Neural cell (in vitro differentiated cells): ENCODE measurements at regions not wholly inside any gene's neighbourhood (a gene's known extent, or its start where the extent isn't known, plus 50 kb on each side); places are given as distances from the start of the nearest gene placed in this dataset.
A peak's percentile ranks its signal among the peaks of the same experiment; 100 is the strongest.

Experiments used
- H2AFZ ChIP-seq: fragments of 200-600, 300-800 bp; sonication (generic), shearing (Covaris generic); 2 replicates; pipeline ENCODE4 v1.6.0; 2014; ENCODE audit warnings: low read depth, mild to moderate bottlenecking, antibody characterized with exemption, low read length, moderate library complexity
- H3F3A ChIP-seq: fragments of 200-600 bp; shearing (Covaris generic); 2 replicates; pipeline ENCODE4 v1.6.1; 2016; ENCODE audit warnings: mild to moderate bottlenecking, moderate library complexity, mixed read lengths, antibody characterized with exemption, low read length; ENCODE audit not compliant: insufficient read depth, poor library complexity, severe bottlenecking
- H3K27ac ChIP-seq: fragments of 200-600, 300-800 bp; sonication (generic), shearing (Covaris generic); 2 replicates; pipeline ENCODE4 v1.5.1; 2014; ENCODE audit warnings: mild to moderate bottlenecking, low read length, moderate library complexity
- H3K27me3 ChIP-seq: fragments of 300-800, 200-600 bp; sonication (generic), shearing (Covaris generic); 2 replicates; pipeline ENCODE4 v1.6.0; 2014; ENCODE audit warnings: mild to moderate bottlenecking, low read depth, low read length, moderate library complexity; ENCODE audit not compliant: insufficient read depth
- H3K36me3 ChIP-seq: fragments of 300-800, 200-600 bp; sonication (generic), shearing (Covaris generic); 2 replicates; pipeline ENCODE4 v1.5.1; 2014; ENCODE audit warnings: mild to moderate bottlenecking, antibody characterized with exemption, low read length, moderate library complexity; ENCODE audit not compliant: insufficient read depth
- H3K4me2 ChIP-seq: fragments of 300-800, 200-600 bp; sonication (generic), shearing (Covaris generic); 2 replicates; pipeline ENCODE4 v1.6.0; 2014; ENCODE audit warnings: mild to moderate bottlenecking, low read length
- H3K4me3 ChIP-seq: fragments of 300-800, 200-600 bp; sonication (generic), shearing (Covaris generic); 2 replicates; pipeline ENCODE4 v1.5.1; 2014; ENCODE audit warnings: mild to moderate bottlenecking, low read length, moderate library complexity
- H3K79me2 ChIP-seq: fragments of 200-600 bp; shearing (Covaris generic); replicated peaks from 2 replicates; pipeline ENCODE4 v1.6.0; 2014; ENCODE audit warnings: mild to moderate bottlenecking, low read length, moderate library complexity; ENCODE audit not compliant: insufficient read depth
- H3K9ac ChIP-seq: fragments of 300-800, 200-600 bp; sonication (generic), shearing (Covaris generic); 2 replicates; pipeline ENCODE4 v1.6.1; 2016; ENCODE audit warnings: mild to moderate bottlenecking, low read length, mixed read lengths
- H3K9me2 ChIP-seq: fragments of 200-600 bp; shearing (Covaris generic); 2 replicates; pipeline ENCODE4 v1.6.1; 2016; ENCODE audit warnings: mild to moderate bottlenecking, low read length, mixed read lengths; ENCODE audit not compliant: insufficient read depth
- H3K9me3 ChIP-seq: fragments of 200-600, 300-800 bp; sonication (generic), shearing (Covaris generic); 2 replicates; pipeline ENCODE4 v1.6.1; 2016; ENCODE audit warnings: mild to moderate bottlenecking, mixed run types, low read length, moderate library complexity, mixed read lengths
- H4K20me1 ChIP-seq: fragments of 200-600 bp; shearing (Covaris generic); 2 replicates; pipeline ENCODE4 v1.6.1; 2016; ENCODE audit warnings: mild to moderate bottlenecking, mixed run types; ENCODE audit not compliant: insufficient read depth
- EP300 ChIP-seq: fragments of 450-650 bp; conservative IDR thresholded peaks from 2 replicates; pipeline ENCODE4 v1.6.1; 2014; ENCODE audit warnings: antibody characterized with exemption, mild to moderate bottlenecking, moderate library complexity; ENCODE audit not compliant: poor library complexity, severe bottlenecking
- EZH2 ChIP-seq: fragments of 200-600, 300-800 bp; shearing (Covaris generic), sonication (generic); IDR thresholded peaks from 2 replicates; pipeline ENCODE4 v1.6.1; 2014; ENCODE audit warnings: antibody characterized with exemption, low read length, borderline replicate concordance, mild to moderate bottlenecking; ENCODE audit not compliant: insufficient read depth, poor library complexity, severe bottlenecking
- MXI1 ChIP-seq: fragments of 450-650 bp; conservative IDR thresholded peaks from 2 replicates; pipeline ENCODE4 v1.6.1; 2014; ENCODE audit warnings: antibody characterized with exemption, mild to moderate bottlenecking; ENCODE audit not compliant: poor library complexity, severe bottlenecking
- POLR2AphosphoS5 ChIP-seq: IDR thresholded peaks from 2 replicates; pipeline ENCODE4 v1.6.1; 2012
- RAD21 ChIP-seq: fragments of 450-650 bp; conservative IDR thresholded peaks from 2 replicates; pipeline ENCODE4 v1.6.1; 2014; ENCODE audit warnings: antibody characterized with exemption, mild to moderate bottlenecking, moderate library complexity
- REST ChIP-seq: IDR thresholded peaks from 2 replicates; pipeline ENCODE4 v1.6.1; 2012; ENCODE audit warnings: borderline replicate concordance
- SMC3 ChIP-seq: fragments of 450-650 bp; conservative IDR thresholded peaks from 2 replicates; pipeline ENCODE4 v1.6.1; 2014; ENCODE audit warnings: antibody characterized with exemption, mild to moderate bottlenecking, moderate library complexity; ENCODE audit not compliant: poor library complexity
- TAF1 ChIP-seq: IDR thresholded peaks from 2 replicates; pipeline ENCODE4 v1.6.1; 2012; ENCODE audit warnings: low read depth
- TF ChIP-seq, protein P1 (sequence below): fragments of 450-650 bp; IDR thresholded peaks from 2 replicates; pipeline ENCODE4 v1.5.1; 2014; ENCODE audit warnings: antibody characterized with exemption, mild to moderate bottlenecking, moderate library complexity; ENCODE audit not compliant: poor library complexity, severe bottlenecking

- Histone ChIP-seq H3K27me3 (peaks cover 5% of the 10 kb centered on the region), H3K79me2 (no peaks in the 10 kb centered on the region), H3K9me2 (no peaks in the 10 kb centered on the region), H3K9me3 (no peaks in the 10 kb centered on the region), H3K4me3 (no peak overlapping the region), H3F3A (no peaks in the 10 kb centered on the region), H3K9ac (no peak overlapping the region), H3K36me3 (no peaks in the 10 kb centered on the region), H3K4me2 (no peak overlapping the region), H4K20me1 (no peaks in the 10 kb centered on the region), H2AFZ (no peak overlapping the region), H3K27ac (no peak overlapping the region)
- no peak for TF ChIP-seq TAF1
- TF ChIP-seq MXI1: no peak
- no peak for TF ChIP-seq EZH2
- TF ChIP-seq SMC3: peak; percentile 84
- TF ChIP-seq EP300: no peak
- TF ChIP-seq, protein P1, sequence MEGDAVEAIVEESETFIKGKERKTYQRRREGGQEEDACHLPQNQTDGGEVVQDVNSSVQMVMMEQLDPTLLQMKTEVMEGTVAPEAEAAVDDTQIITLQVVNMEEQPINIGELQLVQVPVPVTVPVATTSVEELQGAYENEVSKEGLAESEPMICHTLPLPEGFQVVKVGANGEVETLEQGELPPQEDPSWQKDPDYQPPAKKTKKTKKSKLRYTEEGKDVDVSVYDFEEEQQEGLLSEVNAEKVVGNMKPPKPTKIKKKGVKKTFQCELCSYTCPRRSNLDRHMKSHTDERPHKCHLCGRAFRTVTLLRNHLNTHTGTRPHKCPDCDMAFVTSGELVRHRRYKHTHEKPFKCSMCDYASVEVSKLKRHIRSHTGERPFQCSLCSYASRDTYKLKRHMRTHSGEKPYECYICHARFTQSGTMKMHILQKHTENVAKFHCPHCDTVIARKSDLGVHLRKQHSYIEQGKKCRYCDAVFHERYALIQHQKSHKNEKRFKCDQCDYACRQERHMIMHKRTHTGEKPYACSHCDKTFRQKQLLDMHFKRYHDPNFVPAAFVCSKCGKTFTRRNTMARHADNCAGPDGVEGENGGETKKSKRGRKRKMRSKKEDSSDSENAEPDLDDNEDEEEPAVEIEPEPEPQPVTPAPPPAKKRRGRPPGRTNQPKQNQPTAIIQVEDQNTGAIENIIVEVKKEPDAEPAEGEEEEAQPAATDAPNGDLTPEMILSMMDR: peak; percentile 72
- no peak for TF ChIP-seq REST
- TF ChIP-seq POLR2AphosphoS5: no peak
- TF ChIP-seq RAD21: peak; percentile 80
These were observed 226.4 kb downstream of the BUB3 start for GRCh38 chr10:123380491-123381085.

DNA sequence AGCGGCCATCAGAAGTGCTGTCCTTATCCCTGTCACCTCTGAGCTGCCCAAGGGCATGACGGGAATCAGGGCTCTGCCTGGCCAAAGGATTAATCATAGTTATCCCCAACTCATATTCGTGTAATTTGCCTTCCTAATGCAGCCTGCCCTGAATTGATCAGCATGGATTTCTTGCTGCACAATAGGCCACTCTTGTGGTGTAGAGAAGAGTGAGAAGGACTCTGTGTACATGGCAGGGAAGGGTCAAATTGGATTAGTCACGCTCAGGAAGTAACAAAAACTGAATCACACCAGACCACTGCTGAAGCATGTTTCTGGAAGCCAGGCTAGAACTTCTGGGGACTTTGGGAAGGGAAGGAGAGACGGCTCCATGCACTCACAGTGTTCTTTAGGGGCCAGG is 227.0 kb downstream of the BUB3 start:
- H3K4me2 ChIP-seq: no peak overlapping the region
- H3K9ac ChIP-seq: no peak overlapping the region
- H3K4me3 ChIP-seq: no peak overlapping the region
- H3F3A ChIP-seq: no peaks in the 10 kb centered on the region
- peaks cover 5% of the 10 kb centered on the region for H3K27me3 ChIP-seq
- no peaks in the 10 kb centered on the region for H3K9me3 ChIP-seq
- no peak overlapping the region for H2AFZ ChIP-seq
- no peak overlapping the region for H3K27ac ChIP-seq
- TF ChIP-seq EP300 (no peak), RAD21 (no peak), EZH2 (no peak), POLR2AphosphoS5 (no peak)
- no peaks in the 10 kb centered on the region for H3K79me2 ChIP-seq
- H3K9me2 ChIP-seq: no peaks in the 10 kb centered on the region
- H4K20me1 ChIP-seq: no peaks in the 10 kb centered on the region
- H3K36me3 ChIP-seq: no peaks in the 10 kb centered on the region
